ENCODE measurements at regions not wholly inside any gene's neighbourhood (a gene's known extent, or its start where the extent isn't known, plus 50 kb on each side); places are given as distances from the start of the nearest gene placed in this dataset.

DNA sequence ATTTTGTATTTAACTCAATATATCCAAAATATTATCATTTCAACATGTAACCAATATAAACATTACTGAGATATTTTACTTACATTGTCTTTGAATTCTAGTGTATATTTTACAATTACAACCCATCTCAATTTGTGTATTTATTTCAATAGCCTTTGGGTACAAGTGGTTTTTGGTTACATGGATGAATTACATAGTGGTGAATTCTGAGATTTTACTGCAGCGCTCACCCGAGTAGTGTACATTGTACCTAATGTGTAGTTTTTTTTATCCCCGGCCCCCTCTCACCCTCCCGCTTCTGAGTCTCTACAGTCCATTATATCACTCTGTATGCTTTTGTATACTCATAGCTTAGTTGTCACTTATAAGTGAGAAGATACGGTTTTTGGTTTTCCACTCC lies 117.0 kb upstream of the GALNT2 start:
- Histone ChIP-seq H3K9me3 (ENCODE audit: control insufficient read depth in 4 of 4, low read length in 3 of 4) (no peaks in the 10 kb centered on the region), H3K4me3 (ENCODE audit: low read depth in 1 of 3, low read length in 3 of 3) (no peak overlapping the region), H3K27me3 (ENCODE audit: control insufficient read depth in 4 of 4, insufficient read depth in 4 of 4, low read length in 3 of 4) (no peaks in the 10 kb centered on the region), H3K36me3 (ENCODE audit: control insufficient read depth in 4 of 4, insufficient read depth in 3 of 4, low read depth in 1 of 4, low read length in 3 of 4) (no peaks in the 10 kb centered on the region), H3K4me1 (ENCODE audit: control insufficient read depth in 4 of 4, insufficient read depth in 4 of 4, low read length in 3 of 4) (no peaks in the 10 kb centered on the region), H3K27ac (ENCODE audit: low read depth in 1 of 2, low read length in 2 of 2) (no peak overlapping the region), H3K9ac (ENCODE audit: low read depth in 1 of 2, low read length in 2 of 2) (no peak overlapping the region)
- WGBS, result 96% methylated on average over 5 of the region's 5 CpGs
- TF ChIP-seq TAF1 (conservative IDR thresholded peaks at IDR 0.05) (no peak), ATF3 (IDR thresholded peaks at IDR 0.05) (no peak), HNF4G (IDR thresholded peaks at IDR 0.05) (no peak)
- no peak for DNase-seq (ENCODE audit: low spot score)

- TF ChIP-seq RXRA (IDR thresholded peaks at IDR 0.05) (no peak), HNF4A (conservative IDR thresholded peaks at IDR 0.05) (no peak), ATF3 (IDR thresholded peaks at IDR 0.05) (no peak), MAX (IDR thresholded peaks at IDR 0.05) (no peak), SP1 (IDR thresholded peaks at IDR 0.05) (no peak), HNF4G (IDR thresholded peaks at IDR 0.05) (no peak), FOXA2 (IDR thresholded peaks at IDR 0.05) (no peak)
- TF ChIP-seq, protein P1, sequence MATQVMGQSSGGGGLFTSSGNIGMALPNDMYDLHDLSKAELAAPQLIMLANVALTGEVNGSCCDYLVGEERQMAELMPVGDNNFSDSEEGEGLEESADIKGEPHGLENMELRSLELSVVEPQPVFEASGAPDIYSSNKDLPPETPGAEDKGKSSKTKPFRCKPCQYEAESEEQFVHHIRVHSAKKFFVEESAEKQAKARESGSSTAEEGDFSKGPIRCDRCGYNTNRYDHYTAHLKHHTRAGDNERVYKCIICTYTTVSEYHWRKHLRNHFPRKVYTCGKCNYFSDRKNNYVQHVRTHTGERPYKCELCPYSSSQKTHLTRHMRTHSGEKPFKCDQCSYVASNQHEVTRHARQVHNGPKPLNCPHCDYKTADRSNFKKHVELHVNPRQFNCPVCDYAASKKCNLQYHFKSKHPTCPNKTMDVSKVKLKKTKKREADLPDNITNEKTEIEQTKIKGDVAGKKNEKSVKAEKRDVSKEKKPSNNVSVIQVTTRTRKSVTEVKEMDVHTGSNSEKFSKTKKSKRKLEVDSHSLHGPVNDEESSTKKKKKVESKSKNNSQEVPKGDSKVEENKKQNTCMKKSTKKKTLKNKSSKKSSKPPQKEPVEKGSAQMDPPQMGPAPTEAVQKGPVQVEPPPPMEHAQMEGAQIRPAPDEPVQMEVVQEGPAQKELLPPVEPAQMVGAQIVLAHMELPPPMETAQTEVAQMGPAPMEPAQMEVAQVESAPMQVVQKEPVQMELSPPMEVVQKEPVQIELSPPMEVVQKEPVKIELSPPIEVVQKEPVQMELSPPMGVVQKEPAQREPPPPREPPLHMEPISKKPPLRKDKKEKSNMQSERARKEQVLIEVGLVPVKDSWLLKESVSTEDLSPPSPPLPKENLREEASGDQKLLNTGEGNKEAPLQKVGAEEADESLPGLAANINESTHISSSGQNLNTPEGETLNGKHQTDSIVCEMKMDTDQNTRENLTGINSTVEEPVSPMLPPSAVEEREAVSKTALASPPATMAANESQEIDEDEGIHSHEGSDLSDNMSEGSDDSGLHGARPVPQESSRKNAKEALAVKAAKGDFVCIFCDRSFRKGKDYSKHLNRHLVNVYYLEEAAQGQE (IDR thresholded peaks at IDR 0.05), result no peak
- TF ChIP-seq, protein P2, sequence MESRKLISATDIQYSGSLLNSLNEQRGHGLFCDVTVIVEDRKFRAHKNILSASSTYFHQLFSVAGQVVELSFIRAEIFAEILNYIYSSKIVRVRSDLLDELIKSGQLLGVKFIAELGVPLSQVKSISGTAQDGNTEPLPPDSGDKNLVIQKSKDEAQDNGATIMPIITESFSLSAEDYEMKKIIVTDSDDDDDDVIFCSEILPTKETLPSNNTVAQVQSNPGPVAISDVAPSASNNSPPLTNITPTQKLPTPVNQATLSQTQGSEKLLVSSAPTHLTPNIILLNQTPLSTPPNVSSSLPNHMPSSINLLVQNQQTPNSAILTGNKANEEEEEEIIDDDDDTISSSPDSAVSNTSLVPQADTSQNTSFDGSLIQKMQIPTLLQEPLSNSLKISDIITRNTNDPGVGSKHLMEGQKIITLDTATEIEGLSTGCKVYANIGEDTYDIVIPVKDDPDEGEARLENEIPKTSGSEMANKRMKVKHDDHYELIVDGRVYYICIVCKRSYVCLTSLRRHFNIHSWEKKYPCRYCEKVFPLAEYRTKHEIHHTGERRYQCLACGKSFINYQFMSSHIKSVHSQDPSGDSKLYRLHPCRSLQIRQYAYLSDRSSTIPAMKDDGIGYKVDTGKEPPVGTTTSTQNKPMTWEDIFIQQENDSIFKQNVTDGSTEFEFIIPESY (IDR thresholded peaks at IDR 0.05), result no peak
- Histone ChIP-seq H3K4me1 (ENCODE audit: control insufficient read depth in 4 of 4, insufficient read depth in 4 of 4, low read length in 3 of 4) (no peaks in the 10 kb centered on the region), H3K36me3 (ENCODE audit: control insufficient read depth in 4 of 4, insufficient read depth in 3 of 4, low read depth in 1 of 4, low read length in 3 of 4) (no peaks in the 10 kb centered on the region), H3K27ac (ENCODE audit: low read depth in 1 of 2, low read length in 2 of 2) (no peak overlapping the region), H3K27me3 (ENCODE audit: control insufficient read depth in 4 of 4, insufficient read depth in 4 of 4, low read length in 3 of 4) (no peaks in the 10 kb centered on the region), H3K4me3 (ENCODE audit: low read depth in 1 of 3, low read length in 3 of 3) (no peak overlapping the region), H3K9me3 (ENCODE audit: control insufficient read depth in 4 of 4, low read length in 3 of 4) (no peaks in the 10 kb centered on the region), H3K9ac (ENCODE audit: low read depth in 1 of 2, low read length in 2 of 2) (no peak overlapping the region)
- WGBS, result 80% methylated on average over 1 of the region's 1 CpG
- no peak for DNase-seq (ENCODE audit: low spot score)
These were observed 116.1 kb upstream of the GALNT2 start for GRCh38 chr1:229950908-229951307.

- H3K4me3 ChIP-seq (ENCODE audit: low read depth in 1 of 3, low read length in 3 of 3), result no peak overlapping the region
- 93% methylated on average over 2 of the region's 2 CpGs for WGBS
- no peaks in the 10 kb centered on the region for H3K4me1 ChIP-seq (ENCODE audit: control insufficient read depth in 4 of 4, insufficient read depth in 4 of 4, low read length in 3 of 4)
- H3K9me3 ChIP-seq (ENCODE audit: control insufficient read depth in 4 of 4, low read length in 3 of 4), result no peaks in the 10 kb centered on the region
- H3K27ac ChIP-seq (ENCODE audit: low read depth in 1 of 2, low read length in 2 of 2), result no peak overlapping the region
- no peak for DNase-seq (ENCODE audit: low spot score)
- H3K9ac ChIP-seq (ENCODE audit: low read depth in 1 of 2, low read length in 2 of 2), result no peak overlapping the region
- no peaks in the 10 kb centered on the region for H3K27me3 ChIP-seq (ENCODE audit: control insufficient read depth in 4 of 4, insufficient read depth in 4 of 4, low read length in 3 of 4)
- H3K36me3 ChIP-seq (ENCODE audit: control insufficient read depth in 4 of 4, insufficient read depth in 3 of 4, low read depth in 1 of 4, low read length in 3 of 4), result no peaks in the 10 kb centered on the region
- TF ChIP-seq EGR1 (IDR thresholded peaks at IDR 0.05; ENCODE audit: low read depth in 2 of 2), result no peak
- TF ChIP-seq GABPA (IDR thresholded peaks at IDR 0.05 in 1 of 2, conservative IDR thresholded peaks at IDR 0.05 in 1 of 2), result no peak
- no peak for TF ChIP-seq HNF4G (IDR thresholded peaks at IDR 0.05)
- no peak for TF ChIP-seq ATF3 (IDR thresholded peaks at IDR 0.05)
- TF ChIP-seq MAX (IDR thresholded peaks at IDR 0.05), result no peak
- TF ChIP-seq CTCF (IDR thresholded peaks at IDR 0.05; ENCODE audit: low read depth, low read length, missing input control), result no peak
- no peak for TF ChIP-seq RXRA (IDR thresholded peaks at IDR 0.05)
- no peak for TF ChIP-seq NR2F2 (IDR thresholded peaks at IDR 0.05)
- TF ChIP-seq RAD21 (IDR thresholded peaks at IDR 0.05), result no peak
- TF ChIP-seq FOXA1 (IDR thresholded peaks at IDR 0.05), result no peak
- no peak for TF ChIP-seq JUND (IDR thresholded peaks at IDR 0.05)
- TF ChIP-seq YY1 (IDR thresholded peaks at IDR 0.05), result no peak
- TF ChIP-seq HNF4A (conservative IDR thresholded peaks at IDR 0.05), result no peak
These were observed 115.0 kb upstream of the GALNT2 start for GRCh38 chr1:229951856-229952534.

Measured in liver (tissue), 8 donors.